ENCODE measurements at regions not wholly inside any gene's neighbourhood (a gene's known extent, or its start where the extent isn't known, plus 50 kb on each side); places are given as distances from the start of the nearest gene placed in this dataset.

- DNase-seq, result no peak
Observed at GRCh38 chr2:40606862-40607261, 155.0 kb upstream of the SLC8A1 start.

GRCh38 chr2:40611196-40611595 lies 159.3 kb upstream of the SLC8A1 start:
- no peaks in the 10 kb centered on the region for H3K27me3 Mint-ChIP-seq
- no peaks in the 10 kb centered on the region for H3K4me1 Mint-ChIP-seq (ENCODE audit: low read depth in 2 of 2)
- no peak overlapping the region for H3K4me3 Mint-ChIP-seq
- DNase-seq, result no peak
- no peak overlapping the region for H3K27ac Mint-ChIP-seq
- H3K36me3 Mint-ChIP-seq (ENCODE audit: insufficient read depth), result no peaks in the 10 kb centered on the region
- peaks cover 6 to 14% of the 10 kb centered on the region in 2 donors for H3K9me3 Mint-ChIP-seq
- ATAC-seq (replicated peaks), result no peak

More at GRCh38 chr2:40606862-40607261, 155.0 kb upstream of the SLC8A1 start:
- no peak for ATAC-seq (replicated peaks)
- Mint-ChIP-seq H3K27me3 (no peaks in the 10 kb centered on the region), H3K4me1 (ENCODE audit: low read depth in 2 of 2) (no peaks in the 10 kb centered on the region), H3K27ac (no peak overlapping the region), H3K36me3 (ENCODE audit: insufficient read depth) (no peaks in the 10 kb centered on the region), H3K4me3 (no peak overlapping the region), H3K9me3 (peaks cover 8 to 16% of the 10 kb centered on the region in 2 donors)

- H3K27ac Mint-ChIP-seq, result no peak overlapping the region
- H3K4me1 Mint-ChIP-seq (ENCODE audit: low read depth in 2 of 2), result no peaks in the 10 kb centered on the region
- peaks cover 0 to 3% of the 10 kb centered on the region in 2 donors for H3K9me3 Mint-ChIP-seq
- H3K36me3 Mint-ChIP-seq (ENCODE audit: insufficient read depth), result no peaks in the 10 kb centered on the region
- DNase-seq (no peak), ATAC-seq (replicated peaks) (no peak)
- H3K4me3 Mint-ChIP-seq, result no peak overlapping the region
- no peaks in the 10 kb centered on the region for H3K27me3 Mint-ChIP-seq
Observed at GRCh38 chr2:40625849-40626248, 174.0 kb upstream of the SLC8A1 start.

- ATAC-seq (replicated peaks), result no peak
- Mint-ChIP-seq H3K36me3 (ENCODE audit: insufficient read depth) (no peaks in the 10 kb centered on the region), H3K9me3 (peaks cover 0 to 6% of the 10 kb centered on the region in 2 donors), H3K27me3 (no peaks in the 10 kb centered on the region), H3K27ac (no peak overlapping the region), H3K4me3 (no peak overlapping the region), H3K4me1 (ENCODE audit: low read depth in 2 of 2) (no peaks in the 10 kb centered on the region)
- DNase-seq, result no peak
Observed at GRCh38 chr2:40628556-40628955, 176.7 kb upstream of the SLC8A1 start.

GRCh38 chr2:40629768-40630434 lies 178.0 kb upstream of the SLC8A1 start:
- H3K36me3 Mint-ChIP-seq (ENCODE audit: insufficient read depth), result no peaks in the 10 kb centered on the region
- H3K27ac Mint-ChIP-seq, result no peak overlapping the region
- no peaks in the 10 kb centered on the region for H3K4me1 Mint-ChIP-seq (ENCODE audit: low read depth in 2 of 2)
- H3K4me3 Mint-ChIP-seq, result no peak overlapping the region
- peaks cover 0 to 6% of the 10 kb centered on the region in 2 donors for H3K9me3 Mint-ChIP-seq
- ATAC-seq (replicated peaks) (no peak), DNase-seq (no peak)
- no peaks in the 10 kb centered on the region for H3K27me3 Mint-ChIP-seq

GRCh38 chr2:40639320-40639719 lies 187.4 kb upstream of the SLC8A1 start:
- H3K4me1 Mint-ChIP-seq (ENCODE audit: low read depth in 2 of 2), result no peaks in the 10 kb centered on the region
- no peaks in the 10 kb centered on the region for H3K36me3 Mint-ChIP-seq (ENCODE audit: insufficient read depth)
- H3K27me3 Mint-ChIP-seq, result no peaks in the 10 kb centered on the region

GRCh38 chr2:40642237-40642636 lies 190.3 kb upstream of the SLC8A1 start:
- DNase-seq, result no peak
- H3K4me1 Mint-ChIP-seq (ENCODE audit: low read depth in 2 of 2), result no peaks in the 10 kb centered on the region
- no peak overlapping the region for H3K27ac Mint-ChIP-seq
- no peak overlapping the region for H3K4me3 Mint-ChIP-seq
- H3K36me3 Mint-ChIP-seq (ENCODE audit: insufficient read depth), result no peaks in the 10 kb centered on the region
- peaks cover under 1 to 3% of the 10 kb centered on the region in 2 donors for H3K9me3 Mint-ChIP-seq
- H3K27me3 Mint-ChIP-seq, result no peaks in the 10 kb centered on the region
- no peak for ATAC-seq (replicated peaks)

More at GRCh38 chr2:40639320-40639719, 187.4 kb upstream of the SLC8A1 start:
- Mint-ChIP-seq H3K27ac (no peak overlapping the region), H3K9me3 (peaks cover 7 to 14% of the 10 kb centered on the region in 2 donors), H3K4me3 (no peak overlapping the region)
- DNase-seq (no peak), ATAC-seq (replicated peaks) (no peak)

- H3K9me3 Mint-ChIP-seq, result no peaks in the 10 kb centered on the region
- ATAC-seq (replicated peaks) (no peak), DNase-seq (no peak)
- H3K36me3 Mint-ChIP-seq (ENCODE audit: insufficient read depth), result no peaks in the 10 kb centered on the region
- H3K4me1 Mint-ChIP-seq (ENCODE audit: low read depth in 2 of 2), result no peaks in the 10 kb centered on the region
- H3K4me3 Mint-ChIP-seq, result no peak overlapping the region
- no peak overlapping the region for H3K27ac Mint-ChIP-seq
- no peaks in the 10 kb centered on the region for H3K27me3 Mint-ChIP-seq
Observed at GRCh38 chr2:40642726-40643125, 190.8 kb upstream of the SLC8A1 start.

- Mint-ChIP-seq H3K36me3 (ENCODE audit: insufficient read depth) (no peaks in the 10 kb centered on the region), H3K27me3 (no peaks in the 10 kb centered on the region), H3K9me3 (peaks cover 0 to 3% of the 10 kb centered on the region in 2 donors), H3K4me1 (ENCODE audit: low read depth in 2 of 2) (no peaks in the 10 kb centered on the region), H3K27ac (no peak overlapping the region), H3K4me3 (no peak overlapping the region)
- DNase-seq (no peak), ATAC-seq (replicated peaks) (no peak)
Observed at GRCh38 chr2:40646642-40647041, 194.8 kb upstream of the SLC8A1 start.

- peaks cover 0 to 6% of the 10 kb centered on the region in 2 donors for H3K9me3 Mint-ChIP-seq
- H3K4me3 Mint-ChIP-seq, result no peak overlapping the region
- H3K27me3 Mint-ChIP-seq, result no peaks in the 10 kb centered on the region
- H3K36me3 Mint-ChIP-seq (ENCODE audit: insufficient read depth), result no peaks in the 10 kb centered on the region
- ATAC-seq (replicated peaks) (no peak), DNase-seq (no peak)
- H3K4me1 Mint-ChIP-seq (ENCODE audit: low read depth in 2 of 2), result no peaks in the 10 kb centered on the region
- no peak overlapping the region for H3K27ac Mint-ChIP-seq
Observed at GRCh38 chr2:40652155-40652554, 200.3 kb upstream of the SLC8A1 start.

GRCh38 chr2:40653829-40654228 lies 201.9 kb upstream of the SLC8A1 start:
- no peak overlapping the region for H3K27ac Mint-ChIP-seq
- no peak overlapping the region for H3K4me3 Mint-ChIP-seq
- H3K36me3 Mint-ChIP-seq (ENCODE audit: insufficient read depth), result no peaks in the 10 kb centered on the region
- DNase-seq, result no peak
- no peak for ATAC-seq (replicated peaks)
- H3K4me1 Mint-ChIP-seq (ENCODE audit: low read depth in 2 of 2), result no peaks in the 10 kb centered on the region
- peaks cover 7 to 8% of the 10 kb centered on the region in 2 donors for H3K9me3 Mint-ChIP-seq
- no peaks in the 10 kb centered on the region for H3K27me3 Mint-ChIP-seq

- DNase-seq (no peak), ATAC-seq (replicated peaks) (no peak)
- H3K9me3 Mint-ChIP-seq, result peaks cover 5 to 7% of the 10 kb centered on the region in 2 donors
- no peaks in the 10 kb centered on the region for H3K27me3 Mint-ChIP-seq
- no peak overlapping the region for H3K4me3 Mint-ChIP-seq
- no peaks in the 10 kb centered on the region for H3K4me1 Mint-ChIP-seq (ENCODE audit: low read depth in 2 of 2)
- no peaks in the 10 kb centered on the region for H3K36me3 Mint-ChIP-seq (ENCODE audit: insufficient read depth)
- H3K27ac Mint-ChIP-seq, result no peak overlapping the region
Observed at GRCh38 chr2:40654346-40654745, 202.5 kb upstream of the SLC8A1 start.

GRCh38 chr2:40658941-40659340 lies 207.1 kb upstream of the SLC8A1 start:
- Mint-ChIP-seq H3K9me3 (peaks cover 15% of the 10 kb centered on the region in 2 donors), H3K27me3 (no peaks in the 10 kb centered on the region), H3K27ac (no peak overlapping the region), H3K4me3 (no peak overlapping the region), H3K4me1 (ENCODE audit: low read depth in 2 of 2) (no peaks in the 10 kb centered on the region), H3K36me3 (ENCODE audit: insufficient read depth) (no peaks in the 10 kb centered on the region)
- no peak for ATAC-seq (replicated peaks)
- no peak for DNase-seq

GRCh38 chr2:40665493-40666232 lies 213.8 kb upstream of the SLC8A1 start:
- H3K36me3 Mint-ChIP-seq (ENCODE audit: insufficient read depth), result no peaks in the 10 kb centered on the region
- no peaks in the 10 kb centered on the region for H3K4me1 Mint-ChIP-seq (ENCODE audit: low read depth in 2 of 2)
- ATAC-seq (replicated peaks) (no peak), DNase-seq (no peak)
- H3K27me3 Mint-ChIP-seq, result no peaks in the 10 kb centered on the region
- H3K4me3 Mint-ChIP-seq, result no peak overlapping the region
- H3K9me3 Mint-ChIP-seq, result peaks cover 7 to 11% of the 10 kb centered on the region in 2 donors
- no peak overlapping the region for H3K27ac Mint-ChIP-seq

Measured in effector memory CD8-positive, alpha-beta T cell (primary cell).